ENCODE measurements at regions not wholly inside any gene's neighbourhood (a gene's known extent, or its start where the extent isn't known, plus 50 kb on each side); places are given as distances from the start of the nearest gene placed in this dataset.

- H2AFZ ChIP-seq (ENCODE audit: low read length) = no peak overlapping the region
- H3K27me3 ChIP-seq (ENCODE audit: insufficient read depth, low read length) = no peaks in the 10 kb centered on the region
- no peak overlapping the region for H3K4me3 ChIP-seq (ENCODE audit: insufficient read depth, low read length)
- H3K4me2 ChIP-seq (ENCODE audit: insufficient read depth, low read length) = no peak overlapping the region
- H4K20me1 ChIP-seq (ENCODE audit: insufficient read depth, low read length) = no peaks in the 10 kb centered on the region
- H3K27ac ChIP-seq (ENCODE audit: low read depth, low read length) = no peak overlapping the region
- H3K79me2 ChIP-seq (ENCODE audit: insufficient read depth, low read length) = no peaks in the 10 kb centered on the region
- H3K4me1 ChIP-seq (ENCODE audit: insufficient read depth, low read length) = no peaks in the 10 kb centered on the region
- TF ChIP-seq CTCF (IDR thresholded peaks at IDR 0.05; ENCODE audit: extremely low read depth, low read depth, low read length) = no peak
- H3K9me3 ChIP-seq (ENCODE audit: low read depth, low read length) = no peaks in the 10 kb centered on the region
- no peaks in the 10 kb centered on the region for H3K36me3 ChIP-seq (ENCODE audit: insufficient read depth, low read length)
- no peak for DNase-seq (ENCODE audit: insufficient read length, low spot score, missing footprints)
Measured at GRCh38 chr11:97685695-97686094, 1295.9 kb downstream of the JRKL start.

GRCh38 chr11:97687111-97687510, 1297.3 kb downstream of the JRKL start:
- Histone ChIP-seq H3K36me3 (ENCODE audit: insufficient read depth, low read length) (no peaks in the 10 kb centered on the region), H2AFZ (ENCODE audit: low read length) (no peak overlapping the region), H3K27ac (ENCODE audit: low read depth, low read length) (no peak overlapping the region), H4K20me1 (ENCODE audit: insufficient read depth, low read length) (no peaks in the 10 kb centered on the region), H3K4me2 (ENCODE audit: insufficient read depth, low read length) (no peak overlapping the region), H3K4me3 (ENCODE audit: insufficient read depth, low read length) (no peak overlapping the region), H3K4me1 (ENCODE audit: insufficient read depth, low read length) (no peaks in the 10 kb centered on the region), H3K79me2 (ENCODE audit: insufficient read depth, low read length) (no peaks in the 10 kb centered on the region), H3K9me3 (ENCODE audit: low read depth, low read length) (no peaks in the 10 kb centered on the region), H3K27me3 (ENCODE audit: insufficient read depth, low read length) (no peaks in the 10 kb centered on the region)
- no peak for DNase-seq (ENCODE audit: insufficient read length, low spot score, missing footprints)
- no peak for TF ChIP-seq CTCF (IDR thresholded peaks at IDR 0.05; ENCODE audit: extremely low read depth, low read depth, low read length)

GRCh38 chr11:97691061-97691460, 1301.2 kb downstream of the JRKL start:
- H3K4me2 ChIP-seq (ENCODE audit: insufficient read depth, low read length) = no peak overlapping the region
- H3K4me3 ChIP-seq (ENCODE audit: insufficient read depth, low read length) = no peak overlapping the region
- H2AFZ ChIP-seq (ENCODE audit: low read length) = no peak overlapping the region
- DNase-seq (ENCODE audit: insufficient read length, low spot score, missing footprints) = no peak
- no peaks in the 10 kb centered on the region for H4K20me1 ChIP-seq (ENCODE audit: insufficient read depth, low read length)
- no peak for TF ChIP-seq CTCF (IDR thresholded peaks at IDR 0.05; ENCODE audit: extremely low read depth, low read depth, low read length)
- no peak overlapping the region for H3K27ac ChIP-seq (ENCODE audit: low read depth, low read length)
- H3K79me2 ChIP-seq (ENCODE audit: insufficient read depth, low read length) = no peaks in the 10 kb centered on the region
- H3K4me1 ChIP-seq (ENCODE audit: insufficient read depth, low read length) = no peaks in the 10 kb centered on the region
- H3K9me3 ChIP-seq (ENCODE audit: low read depth, low read length) = no peaks in the 10 kb centered on the region
- no peaks in the 10 kb centered on the region for H3K36me3 ChIP-seq (ENCODE audit: insufficient read depth, low read length)
- H3K27me3 ChIP-seq (ENCODE audit: insufficient read depth, low read length) = no peaks in the 10 kb centered on the region

- Histone ChIP-seq H3K27ac (ENCODE audit: low read depth, low read length) (no peak overlapping the region), H3K4me3 (ENCODE audit: insufficient read depth, low read length) (no peak overlapping the region), H3K4me1 (ENCODE audit: insufficient read depth, low read length) (no peaks in the 10 kb centered on the region), H3K27me3 (ENCODE audit: insufficient read depth, low read length) (no peaks in the 10 kb centered on the region), H3K79me2 (ENCODE audit: insufficient read depth, low read length) (no peaks in the 10 kb centered on the region), H2AFZ (ENCODE audit: low read length) (no peak overlapping the region), H3K36me3 (ENCODE audit: insufficient read depth, low read length) (no peaks in the 10 kb centered on the region), H3K9me3 (ENCODE audit: low read depth, low read length) (no peaks in the 10 kb centered on the region), H3K4me2 (ENCODE audit: insufficient read depth, low read length) (no peak overlapping the region), H4K20me1 (ENCODE audit: insufficient read depth, low read length) (no peaks in the 10 kb centered on the region)
- DNase-seq (ENCODE audit: insufficient read length, low spot score, missing footprints) = no peak
- TF ChIP-seq CTCF (IDR thresholded peaks at IDR 0.05; ENCODE audit: extremely low read depth, low read depth, low read length) = no peak
Measured at GRCh38 chr11:97702951-97703350, 1313.1 kb downstream of the JRKL start.

Measured in osteoblast (primary cell).